Smooth muscle cell (in vitro differentiated cells): ENCODE measurements at regions not wholly inside any gene's neighbourhood (a gene's known extent, or its start where the extent isn't known, plus 50 kb on each side); places are given as distances from the start of the nearest gene placed in this dataset.
A peak's percentile ranks its signal among the peaks of the same experiment; 100 is the strongest.

ENCODE experiments used
- DNase-seq: peaks from one replicate; lab custom pipeline; 2025; ENCODE audit not compliant: unreplicated experiment; lab: John Stamatoyannopoulos, UW
- H2AFZ ChIP-seq: fragments of 200-600 bp; sonication (generic); 2 replicates; pipeline ENCODE4 v1.6.0; 2016; ENCODE audit warnings: antibody characterized with exemption, low read depth, mild to moderate bottlenecking
- H3F3A ChIP-seq: fragments of 200-600 bp; sonication (generic); 2 replicates; pipeline ENCODE4 v1.6.0; 2017; ENCODE audit warnings: antibody characterized with exemption, low read depth
- H3K27ac ChIP-seq: fragments of 200-600 bp; sonication (generic); 2 replicates; pipeline ENCODE4 v1.5.1; 2016; ENCODE audit warnings: low read depth, mild to moderate bottlenecking
- H3K27me3 ChIP-seq: fragments of 200-600 bp; sonication (generic); 2 replicates; pipeline ENCODE4 v1.6.1; 2016; ENCODE audit warnings: low read depth, mild to moderate bottlenecking
- H3K36me3 ChIP-seq: fragments of 200-600 bp; sonication (generic); 2 replicates; pipeline ENCODE4 v1.5.1; 2016; ENCODE audit warnings: low read depth
- H3K4me1 ChIP-seq: fragments of 200-600 bp; sonication (generic); 2 replicates; pipeline ENCODE4 v1.5.1; 2016; ENCODE audit warnings: low read depth
- H3K4me2 ChIP-seq: fragments of 200-600 bp; sonication (generic); 2 replicates; pipeline ENCODE4 v1.6.0; 2016; ENCODE audit warnings: mild to moderate bottlenecking
- H3K4me3 ChIP-seq: fragments of 200-600 bp; sonication (generic); 2 replicates; pipeline ENCODE4 v1.5.1; 2016; ENCODE audit warnings: mild to moderate bottlenecking
- H3K79me2 ChIP-seq: fragments of 200-600 bp; sonication (generic); 2 replicates; pipeline ENCODE4 v1.6.0; 2016; ENCODE audit warnings: low read depth, mild to moderate bottlenecking
- H3K9ac ChIP-seq: fragments of 200-600 bp; sonication (generic); 2 replicates; pipeline ENCODE4 v1.6.0; 2016; ENCODE audit warnings: low read depth
- H3K9me3 ChIP-seq: fragments of 200-600 bp; sonication (generic); replicated peaks from 2 replicates; pipeline ENCODE4 v1.5.1; 2016; ENCODE audit warnings: low read depth
- H4K20me1 ChIP-seq: fragments of 200-600 bp; sonication (generic); 2 replicates; pipeline ENCODE4 v1.6.0; 2016; ENCODE audit warnings: low read depth
- WGBS: methylation state at CpG from one replicate; pipeline ENCODE4 v1.1.7; 2016; ENCODE audit warnings: low lambda C conversion rate; 5-methylcytosine and 5-hydroxymethylcytosine counted together
- TF ChIP-seq, protein P1 (sequence below): fragments of 200-600 bp; sonication (generic); IDR thresholded peaks from 2 replicates; pipeline ENCODE4 v1.5.1; 2017; ENCODE audit warnings: borderline replicate concordance, mild to moderate bottlenecking, antibody characterized with exemption; ENCODE audit not compliant: insufficient read depth, poor library complexity, severe bottlenecking

DNA sequence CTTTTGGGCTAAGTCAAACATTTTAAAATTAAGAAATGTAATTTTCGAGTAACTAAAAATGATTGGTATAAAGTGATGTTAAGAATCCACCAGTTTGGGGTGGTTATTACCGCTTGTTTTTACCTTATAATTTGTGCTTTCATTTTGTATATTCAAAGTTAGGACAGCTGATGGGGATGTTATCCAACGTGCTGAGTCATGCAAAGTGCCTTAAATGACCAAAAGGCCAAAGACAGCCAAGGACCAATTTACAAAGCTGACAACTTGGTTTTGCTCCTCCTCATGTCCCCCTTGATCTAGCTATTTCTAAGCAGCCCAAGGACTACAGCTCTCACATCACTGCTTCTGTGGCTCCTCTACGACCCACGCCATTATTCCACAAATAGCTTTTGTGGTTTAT, 181.4 kb upstream of the PCDH7 start:
- Histone ChIP-seq H3F3A (no peaks in the 10 kb centered on the region), H3K4me1 (peaks cover 13% of the 10 kb centered on the region), H3K9me3 (no peaks in the 10 kb centered on the region), H3K36me3 (no peaks in the 10 kb centered on the region), H3K27ac (peak overlapping the region; percentile 86), H4K20me1 (no peaks in the 10 kb centered on the region), H3K9ac (no peak overlapping the region), H3K79me2 (no peaks in the 10 kb centered on the region), H3K4me2 (no peak overlapping the region), H3K4me3 (no peak overlapping the region), H2AFZ (no peak overlapping the region), H3K27me3 (no peaks in the 10 kb centered on the region)
- TF ChIP-seq, protein P1, sequence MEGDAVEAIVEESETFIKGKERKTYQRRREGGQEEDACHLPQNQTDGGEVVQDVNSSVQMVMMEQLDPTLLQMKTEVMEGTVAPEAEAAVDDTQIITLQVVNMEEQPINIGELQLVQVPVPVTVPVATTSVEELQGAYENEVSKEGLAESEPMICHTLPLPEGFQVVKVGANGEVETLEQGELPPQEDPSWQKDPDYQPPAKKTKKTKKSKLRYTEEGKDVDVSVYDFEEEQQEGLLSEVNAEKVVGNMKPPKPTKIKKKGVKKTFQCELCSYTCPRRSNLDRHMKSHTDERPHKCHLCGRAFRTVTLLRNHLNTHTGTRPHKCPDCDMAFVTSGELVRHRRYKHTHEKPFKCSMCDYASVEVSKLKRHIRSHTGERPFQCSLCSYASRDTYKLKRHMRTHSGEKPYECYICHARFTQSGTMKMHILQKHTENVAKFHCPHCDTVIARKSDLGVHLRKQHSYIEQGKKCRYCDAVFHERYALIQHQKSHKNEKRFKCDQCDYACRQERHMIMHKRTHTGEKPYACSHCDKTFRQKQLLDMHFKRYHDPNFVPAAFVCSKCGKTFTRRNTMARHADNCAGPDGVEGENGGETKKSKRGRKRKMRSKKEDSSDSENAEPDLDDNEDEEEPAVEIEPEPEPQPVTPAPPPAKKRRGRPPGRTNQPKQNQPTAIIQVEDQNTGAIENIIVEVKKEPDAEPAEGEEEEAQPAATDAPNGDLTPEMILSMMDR, result no peak
- 88% methylated on average over 5 of the region's 5 CpGs for WGBS
- DNase-seq, result no peak

DNA sequence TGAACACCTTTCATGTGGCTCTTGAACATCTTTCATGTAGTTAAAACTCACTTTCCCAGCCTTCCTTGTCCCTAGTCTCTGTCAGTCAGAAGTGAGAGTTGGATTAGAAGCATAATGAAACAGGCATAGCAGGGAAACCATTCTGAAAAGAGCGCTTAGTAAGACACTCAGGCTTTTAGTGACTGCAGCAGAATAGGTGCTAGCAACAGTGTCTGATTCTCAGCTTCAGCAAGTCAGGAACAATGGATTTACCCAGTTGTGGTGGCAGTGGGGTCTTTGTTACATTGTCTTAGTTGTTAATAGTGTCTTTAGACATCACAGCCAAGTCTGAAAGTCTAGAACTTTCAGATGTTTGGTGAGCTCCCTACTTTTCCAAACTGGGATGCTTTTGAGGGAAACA, 177.1 kb upstream of the PCDH7 start:
- no peaks in the 10 kb centered on the region for H3K79me2 ChIP-seq
- no peaks in the 10 kb centered on the region for H3K9me3 ChIP-seq
- H3K4me1 ChIP-seq, result peaks cover 4% of the 10 kb centered on the region
- no peaks in the 10 kb centered on the region for H3K27me3 ChIP-seq
- 84% methylated on average over 1 of the region's 1 CpG for WGBS
- no peak for DNase-seq
- H3K4me2 ChIP-seq, result no peak overlapping the region
- no peaks in the 10 kb centered on the region for H3K36me3 ChIP-seq
- no peak overlapping the region for H2AFZ ChIP-seq
- no peaks in the 10 kb centered on the region for H4K20me1 ChIP-seq
- H3K9ac ChIP-seq, result no peak overlapping the region
- no peak overlapping the region for H3K27ac ChIP-seq
- H3F3A ChIP-seq, result no peaks in the 10 kb centered on the region
- H3K4me3 ChIP-seq, result no peak overlapping the region
- TF ChIP-seq, protein P1, result no peak

DNA sequence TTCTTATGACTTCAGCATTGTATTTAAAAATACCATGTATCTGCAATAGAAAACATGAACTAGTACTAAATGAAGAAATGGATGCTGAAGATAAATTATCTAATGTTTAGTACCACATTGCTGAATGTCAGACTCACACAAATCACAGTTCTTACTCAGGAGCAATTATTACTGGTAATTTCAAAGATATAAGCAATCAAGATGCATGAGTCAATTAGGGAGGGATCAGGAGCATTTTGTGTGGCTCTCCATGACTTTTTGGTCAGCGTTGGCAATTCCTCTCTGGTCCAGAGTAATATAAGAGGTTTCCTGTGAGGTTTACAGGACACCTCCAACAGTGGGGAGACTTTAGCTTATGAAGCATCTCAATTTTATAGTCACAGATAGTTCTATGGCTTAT, 167.0 kb upstream of the PCDH7 start:
- Histone ChIP-seq H3K79me2 (no peaks in the 10 kb centered on the region), H3K4me2 (peak overlapping the region; percentile 18), H3K4me1 (no peaks in the 10 kb centered on the region), H3K9me3 (no peaks in the 10 kb centered on the region), H3K27ac (no peak overlapping the region), H2AFZ (no peak overlapping the region), H3K27me3 (no peaks in the 10 kb centered on the region), H4K20me1 (no peaks in the 10 kb centered on the region), H3K4me3 (no peak overlapping the region), H3K36me3 (no peaks in the 10 kb centered on the region), H3F3A (no peaks in the 10 kb centered on the region), H3K9ac (no peak overlapping the region)
- WGBS, result 70% methylated on average over 1 of the region's 1 CpG
- TF ChIP-seq, protein P1, result no peak
- no peak for DNase-seq

DNA sequence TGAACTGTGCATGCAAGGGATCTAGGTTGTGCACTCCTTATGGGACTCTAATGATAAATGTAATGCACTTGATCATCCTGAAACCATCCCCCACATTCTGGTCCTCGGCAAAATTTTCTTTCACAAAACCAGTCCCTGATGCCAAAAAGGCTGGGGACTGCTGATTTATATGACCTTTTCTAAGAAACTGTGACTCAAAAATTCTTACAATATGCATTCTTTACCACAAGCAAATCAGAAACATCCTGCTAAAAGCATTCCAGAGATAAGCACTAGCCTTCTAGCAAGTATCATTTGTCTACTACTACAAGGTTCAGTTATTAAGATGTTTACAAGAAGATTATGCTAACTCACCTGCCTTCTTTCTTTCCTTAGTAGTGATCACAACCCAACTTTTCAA, 166.5 kb upstream of the PCDH7 start:
- Histone ChIP-seq H3K27ac (no peak overlapping the region), H3K4me2 (peak overlapping the region; percentile 18), H3K36me3 (no peaks in the 10 kb centered on the region), H2AFZ (no peak overlapping the region), H3K4me1 (no peaks in the 10 kb centered on the region), H3K27me3 (no peaks in the 10 kb centered on the region), H3K9me3 (no peaks in the 10 kb centered on the region), H3F3A (no peaks in the 10 kb centered on the region), H3K4me3 (no peak overlapping the region), H3K9ac (no peak overlapping the region), H3K79me2 (no peaks in the 10 kb centered on the region), H4K20me1 (no peaks in the 10 kb centered on the region)
- 12% methylated on average over 1 of the region's 1 CpG for WGBS
- DNase-seq, result no peak
- TF ChIP-seq, protein P1, result no peak
